Stimulated activated CD4-positive, alpha-beta T cell treated with anti-CD3 and anti-CD28 coated beads, Interleukin-2, amount 100 ng/mL, for 24 hours (primary cell): ENCODE measurements at regions not wholly inside any gene's neighbourhood (a gene's known extent, or its start where the extent isn't known, plus 50 kb on each side); places are given as distances from the start of the nearest gene placed in this dataset.

ENCODE experiments used
- DNase-seq, 2 donors: peaks; one replicate each; pipeline ENCODE4 v3.0.0-alpha.2; 2020

GRCh38 chr10:78504181-78504580 is 470.5 kb downstream of the RPS24 start:
- no peak for DNase-seq

- no peak for DNase-seq
These were observed 472.0 kb downstream of the RPS24 start for GRCh38 chr10:78505657-78506056.

GRCh38 chr10:78506614-78507013 is 473.0 kb downstream of the RPS24 start:
- no peak for DNase-seq

- DNase-seq = no peak
These were observed 474.0 kb downstream of the RPS24 start for GRCh38 chr10:78507510-78508160.

- no peak for DNase-seq
These were observed 475.5 kb downstream of the RPS24 start for GRCh38 chr10:78508955-78509748.

GRCh38 chr10:78510566-78511323 is 477.1 kb downstream of the RPS24 start:
- DNase-seq = no peak

- no peak for DNase-seq
These were observed 477.9 kb downstream of the RPS24 start for GRCh38 chr10:78511324-78512204.

GRCh38 chr10:78512205-78512550 is 478.5 kb downstream of the RPS24 start:
- no peak for DNase-seq

GRCh38 chr10:78513330-78513729 is 479.7 kb downstream of the RPS24 start:
- DNase-seq = no peak

- no peak for DNase-seq
These were observed 480.3 kb downstream of the RPS24 start for GRCh38 chr10:78513986-78514385.

GRCh38 chr10:78514459-78514858 is 480.8 kb downstream of the RPS24 start:
- no peak for DNase-seq

GRCh38 chr10:78515038-78515872 is 481.6 kb downstream of the RPS24 start:
- DNase-seq = no peak

GRCh38 chr10:78515873-78516153 is 482.1 kb downstream of the RPS24 start:
- DNase-seq = no peak

- no peak for DNase-seq
These were observed 482.6 kb downstream of the RPS24 start for GRCh38 chr10:78516236-78516635.

GRCh38 chr10:78516756-78517155 is 483.1 kb downstream of the RPS24 start:
- no peak for DNase-seq

- DNase-seq = no peak
These were observed 484.6 kb downstream of the RPS24 start for GRCh38 chr10:78518224-78518623.

GRCh38 chr10:78520737-78521430 is 487.2 kb downstream of the RPS24 start:
- no peak for DNase-seq

GRCh38 chr10:78523453-78523852 is 489.8 kb downstream of the RPS24 start:
- no peak for DNase-seq

- DNase-seq = no peak
These were observed 490.7 kb downstream of the RPS24 start for GRCh38 chr10:78524342-78524741.

- DNase-seq = no peak
These were observed 491.3 kb downstream of the RPS24 start for GRCh38 chr10:78524941-78525340.

- DNase-seq = no peak
These were observed 492.7 kb downstream of the RPS24 start for GRCh38 chr10:78526347-78526746.

GRCh38 chr10:78527296-78527695 is 493.6 kb downstream of the RPS24 start:
- DNase-seq = no peak
